ENCODE measurements at regions not wholly inside any gene's neighbourhood (a gene's known extent, or its start where the extent isn't known, plus 50 kb on each side); places are given as distances from the start of the nearest gene placed in this dataset.

DNA sequence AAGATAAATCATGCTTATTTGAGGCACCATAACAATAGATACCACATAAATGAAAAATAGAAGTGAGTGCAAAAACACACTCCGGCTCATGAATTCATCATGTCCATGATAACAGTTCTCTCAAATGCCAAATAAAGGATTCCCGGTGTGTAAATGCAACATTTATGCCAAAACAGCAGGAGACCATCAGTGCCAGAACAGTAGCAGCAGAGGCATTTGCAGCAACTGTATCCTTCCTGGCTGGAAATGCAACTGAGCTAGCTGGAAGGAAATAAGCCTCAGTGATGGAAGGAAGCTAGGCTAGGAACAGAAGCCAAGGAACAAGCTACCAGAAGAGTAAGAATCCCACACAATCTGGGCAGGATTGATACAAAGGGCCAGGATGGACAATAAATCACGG is 79.9 kb upstream of the THSD7A start:
- Histone ChIP-seq H3K4me1 (ENCODE audit: insufficient read depth, low read length) (no peaks in the 10 kb centered on the region), H3K27me3 (ENCODE audit: insufficient read depth, low read length, poor library complexity) (no peaks in the 10 kb centered on the region), H3K9ac (ENCODE audit: low read depth, low read length) (no peak overlapping the region), H3K27ac (ENCODE audit: low read length) (no peak overlapping the region), H3K36me3 (ENCODE audit: insufficient read depth, low read length) (no peaks in the 10 kb centered on the region), H4K20me1 (ENCODE audit: insufficient read depth, low read length) (no peaks in the 10 kb centered on the region), H2AFZ (ENCODE audit: low read depth, low read length) (no peak overlapping the region), H3K4me2 (ENCODE audit: insufficient read depth, low read length) (no peak overlapping the region), H3K9me3 (ENCODE audit: insufficient read depth, low read length, severe bottlenecking) (no peaks in the 10 kb centered on the region), H3K79me2 (ENCODE audit: insufficient read depth, low read length) (no peaks in the 10 kb centered on the region), H3K4me3 (ENCODE audit: low read depth in 1 of 2, low read length in 2 of 2) (no peak overlapping the region)
- DNase-seq (no peak), ATAC-seq (ENCODE audit: insufficient read depth, low read depth) (no peak)
- TF ChIP-seq, protein P1, sequence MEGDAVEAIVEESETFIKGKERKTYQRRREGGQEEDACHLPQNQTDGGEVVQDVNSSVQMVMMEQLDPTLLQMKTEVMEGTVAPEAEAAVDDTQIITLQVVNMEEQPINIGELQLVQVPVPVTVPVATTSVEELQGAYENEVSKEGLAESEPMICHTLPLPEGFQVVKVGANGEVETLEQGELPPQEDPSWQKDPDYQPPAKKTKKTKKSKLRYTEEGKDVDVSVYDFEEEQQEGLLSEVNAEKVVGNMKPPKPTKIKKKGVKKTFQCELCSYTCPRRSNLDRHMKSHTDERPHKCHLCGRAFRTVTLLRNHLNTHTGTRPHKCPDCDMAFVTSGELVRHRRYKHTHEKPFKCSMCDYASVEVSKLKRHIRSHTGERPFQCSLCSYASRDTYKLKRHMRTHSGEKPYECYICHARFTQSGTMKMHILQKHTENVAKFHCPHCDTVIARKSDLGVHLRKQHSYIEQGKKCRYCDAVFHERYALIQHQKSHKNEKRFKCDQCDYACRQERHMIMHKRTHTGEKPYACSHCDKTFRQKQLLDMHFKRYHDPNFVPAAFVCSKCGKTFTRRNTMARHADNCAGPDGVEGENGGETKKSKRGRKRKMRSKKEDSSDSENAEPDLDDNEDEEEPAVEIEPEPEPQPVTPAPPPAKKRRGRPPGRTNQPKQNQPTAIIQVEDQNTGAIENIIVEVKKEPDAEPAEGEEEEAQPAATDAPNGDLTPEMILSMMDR (IDR thresholded peaks at IDR 0.05; ENCODE audit: borderline replicate concordance, extremely low read depth, low read length, poor library complexity, severe bottlenecking), result no peak
- no peak for TF ChIP-seq EZH2 (IDR thresholded peaks at IDR 0.05; ENCODE audit: borderline replicate concordance, low read depth, low read length, severe bottlenecking)

GRCh38 chr7:11914645-11915044 is 82.6 kb upstream of the THSD7A start:
- Histone ChIP-seq H3K36me3 (ENCODE audit: insufficient read depth, low read length) (no peaks in the 10 kb centered on the region), H3K27me3 (ENCODE audit: insufficient read depth, low read length, poor library complexity) (no peaks in the 10 kb centered on the region), H2AFZ (ENCODE audit: low read depth, low read length) (no peak overlapping the region), H3K27ac (ENCODE audit: low read length) (no peak overlapping the region), H3K9ac (ENCODE audit: low read depth, low read length) (no peak overlapping the region), H3K4me2 (ENCODE audit: insufficient read depth, low read length) (no peak overlapping the region), H3K4me1 (ENCODE audit: insufficient read depth, low read length) (no peaks in the 10 kb centered on the region), H3K79me2 (ENCODE audit: insufficient read depth, low read length) (no peaks in the 10 kb centered on the region), H3K4me3 (ENCODE audit: low read depth in 1 of 2, low read length in 2 of 2) (no peak overlapping the region), H3K9me3 (ENCODE audit: insufficient read depth, low read length, severe bottlenecking) (no peaks in the 10 kb centered on the region), H4K20me1 (ENCODE audit: insufficient read depth, low read length) (no peaks in the 10 kb centered on the region)
- DNase-seq (no peak), ATAC-seq (ENCODE audit: insufficient read depth, low read depth) (no peak)
- no peak for TF ChIP-seq EZH2 (IDR thresholded peaks at IDR 0.05; ENCODE audit: borderline replicate concordance, low read depth, low read length, severe bottlenecking)
- TF ChIP-seq, protein P1 (IDR thresholded peaks at IDR 0.05; ENCODE audit: borderline replicate concordance, extremely low read depth, low read length, poor library complexity, severe bottlenecking), result no peak

GRCh38 chr7:11923376-11923930 is 91.5 kb upstream of the THSD7A start:
- TF ChIP-seq, protein P1 (IDR thresholded peaks at IDR 0.05; ENCODE audit: borderline replicate concordance, extremely low read depth, low read length, poor library complexity, severe bottlenecking), result no peak
- no peak for TF ChIP-seq EZH2 (IDR thresholded peaks at IDR 0.05; ENCODE audit: borderline replicate concordance, low read depth, low read length, severe bottlenecking)
- Histone ChIP-seq H3K79me2 (ENCODE audit: insufficient read depth, low read length) (no peaks in the 10 kb centered on the region), H3K4me1 (ENCODE audit: insufficient read depth, low read length) (no peaks in the 10 kb centered on the region), H3K36me3 (ENCODE audit: insufficient read depth, low read length) (no peaks in the 10 kb centered on the region), H3K27me3 (ENCODE audit: insufficient read depth, low read length, poor library complexity) (no peaks in the 10 kb centered on the region), H3K4me3 (ENCODE audit: low read depth in 1 of 2, low read length in 2 of 2) (no peak overlapping the region), H2AFZ (ENCODE audit: low read depth, low read length) (no peak overlapping the region), H3K9ac (ENCODE audit: low read depth, low read length) (no peak overlapping the region), H3K27ac (ENCODE audit: low read length) (no peak overlapping the region), H3K9me3 (ENCODE audit: insufficient read depth, low read length, severe bottlenecking) (no peaks in the 10 kb centered on the region), H3K4me2 (ENCODE audit: insufficient read depth, low read length) (no peak overlapping the region), H4K20me1 (ENCODE audit: insufficient read depth, low read length) (no peaks in the 10 kb centered on the region)
- ATAC-seq (ENCODE audit: insufficient read depth, low read depth), result no peak
- DNase-seq, result no peak

DNA sequence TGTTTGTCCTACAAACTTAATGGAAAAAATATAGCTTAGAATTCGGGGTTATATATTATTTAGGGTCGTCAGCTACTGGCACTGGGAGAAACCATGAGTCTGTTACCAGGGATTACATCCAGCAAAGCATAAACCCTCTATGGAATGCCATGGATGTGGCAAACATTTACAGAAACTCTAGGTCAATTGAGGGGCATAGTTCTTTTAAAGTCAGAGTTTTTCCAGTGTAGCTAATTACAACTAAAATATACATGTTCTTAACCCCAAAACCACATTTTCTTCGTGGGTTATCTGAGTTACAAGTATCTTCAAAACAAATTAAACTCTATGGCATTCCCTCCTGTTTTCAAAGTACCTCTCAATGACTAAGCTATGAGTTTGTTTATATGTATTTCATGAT is 99.3 kb upstream of the THSD7A start:
- H2AFZ ChIP-seq (ENCODE audit: low read depth, low read length), result no peak overlapping the region
- H3K4me2 ChIP-seq (ENCODE audit: insufficient read depth, low read length), result no peak overlapping the region
- H3K4me1 ChIP-seq (ENCODE audit: insufficient read depth, low read length), result no peaks in the 10 kb centered on the region
- H3K9me3 ChIP-seq (ENCODE audit: insufficient read depth, low read length, severe bottlenecking), result no peaks in the 10 kb centered on the region
- no peak overlapping the region for H3K9ac ChIP-seq (ENCODE audit: low read depth, low read length)
- H3K4me3 ChIP-seq (ENCODE audit: low read depth in 1 of 2, low read length in 2 of 2), result no peak overlapping the region
- ATAC-seq (ENCODE audit: insufficient read depth, low read depth) (no peak), DNase-seq (no peak)
- no peaks in the 10 kb centered on the region for H4K20me1 ChIP-seq (ENCODE audit: insufficient read depth, low read length)
- TF ChIP-seq, protein P1 (IDR thresholded peaks at IDR 0.05; ENCODE audit: borderline replicate concordance, extremely low read depth, low read length, poor library complexity, severe bottlenecking), result no peak
- TF ChIP-seq EZH2 (IDR thresholded peaks at IDR 0.05; ENCODE audit: borderline replicate concordance, low read depth, low read length, severe bottlenecking), result no peak
- H3K27me3 ChIP-seq (ENCODE audit: insufficient read depth, low read length, poor library complexity), result no peaks in the 10 kb centered on the region
- no peaks in the 10 kb centered on the region for H3K36me3 ChIP-seq (ENCODE audit: insufficient read depth, low read length)
- no peaks in the 10 kb centered on the region for H3K79me2 ChIP-seq (ENCODE audit: insufficient read depth, low read length)
- H3K27ac ChIP-seq (ENCODE audit: low read length), result no peak overlapping the region
